Neural cell (in vitro differentiated cells): ENCODE measurements at regions not wholly inside any gene's neighbourhood (a gene's known extent, or its start where the extent isn't known, plus 50 kb on each side); places are given as distances from the start of the nearest gene placed in this dataset.

ENCODE experiments used
- H2AFZ ChIP-seq: fragments of 200-600, 300-800 bp; sonication (generic), shearing (Covaris generic); 2 replicates; pipeline ENCODE4 v1.6.0; 2014; ENCODE audit warnings: low read depth, mild to moderate bottlenecking, antibody characterized with exemption, low read length, moderate library complexity
- H3F3A ChIP-seq: fragments of 200-600 bp; shearing (Covaris generic); 2 replicates; pipeline ENCODE4 v1.6.1; 2016; ENCODE audit warnings: mild to moderate bottlenecking, moderate library complexity, mixed read lengths, antibody characterized with exemption, low read length; ENCODE audit not compliant: insufficient read depth, poor library complexity, severe bottlenecking
- H3K27ac ChIP-seq: fragments of 200-600, 300-800 bp; sonication (generic), shearing (Covaris generic); 2 replicates; pipeline ENCODE4 v1.5.1; 2014; ENCODE audit warnings: mild to moderate bottlenecking, low read length, moderate library complexity
- H3K27me3 ChIP-seq: fragments of 300-800, 200-600 bp; sonication (generic), shearing (Covaris generic); 2 replicates; pipeline ENCODE4 v1.6.0; 2014; ENCODE audit warnings: mild to moderate bottlenecking, low read depth, low read length, moderate library complexity; ENCODE audit not compliant: insufficient read depth
- H3K36me3 ChIP-seq: fragments of 300-800, 200-600 bp; sonication (generic), shearing (Covaris generic); 2 replicates; pipeline ENCODE4 v1.5.1; 2014; ENCODE audit warnings: mild to moderate bottlenecking, antibody characterized with exemption, low read length, moderate library complexity; ENCODE audit not compliant: insufficient read depth
- H3K4me2 ChIP-seq: fragments of 300-800, 200-600 bp; sonication (generic), shearing (Covaris generic); 2 replicates; pipeline ENCODE4 v1.6.0; 2014; ENCODE audit warnings: mild to moderate bottlenecking, low read length
- H3K4me3 ChIP-seq: fragments of 300-800, 200-600 bp; sonication (generic), shearing (Covaris generic); 2 replicates; pipeline ENCODE4 v1.5.1; 2014; ENCODE audit warnings: mild to moderate bottlenecking, low read length, moderate library complexity
- H3K79me2 ChIP-seq: fragments of 200-600 bp; shearing (Covaris generic); replicated peaks from 2 replicates; pipeline ENCODE4 v1.6.0; 2014; ENCODE audit warnings: mild to moderate bottlenecking, low read length, moderate library complexity; ENCODE audit not compliant: insufficient read depth
- H3K9ac ChIP-seq: fragments of 300-800, 200-600 bp; sonication (generic), shearing (Covaris generic); 2 replicates; pipeline ENCODE4 v1.6.1; 2016; ENCODE audit warnings: mild to moderate bottlenecking, low read length, mixed read lengths
- H3K9me2 ChIP-seq: fragments of 200-600 bp; shearing (Covaris generic); 2 replicates; pipeline ENCODE4 v1.6.1; 2016; ENCODE audit warnings: mild to moderate bottlenecking, low read length, mixed read lengths; ENCODE audit not compliant: insufficient read depth
- H3K9me3 ChIP-seq: fragments of 200-600, 300-800 bp; sonication (generic), shearing (Covaris generic); 2 replicates; pipeline ENCODE4 v1.6.1; 2016; ENCODE audit warnings: mild to moderate bottlenecking, mixed run types, low read length, moderate library complexity, mixed read lengths
- H4K20me1 ChIP-seq: fragments of 200-600 bp; shearing (Covaris generic); 2 replicates; pipeline ENCODE4 v1.6.1; 2016; ENCODE audit warnings: mild to moderate bottlenecking, mixed run types; ENCODE audit not compliant: insufficient read depth
- EP300 ChIP-seq: fragments of 450-650 bp; conservative IDR thresholded peaks from 2 replicates; pipeline ENCODE4 v1.6.1; 2014; ENCODE audit warnings: antibody characterized with exemption, mild to moderate bottlenecking, moderate library complexity; ENCODE audit not compliant: poor library complexity, severe bottlenecking
- EZH2 ChIP-seq: fragments of 200-600, 300-800 bp; shearing (Covaris generic), sonication (generic); IDR thresholded peaks from 2 replicates; pipeline ENCODE4 v1.6.1; 2014; ENCODE audit warnings: antibody characterized with exemption, low read length, borderline replicate concordance, mild to moderate bottlenecking; ENCODE audit not compliant: insufficient read depth, poor library complexity, severe bottlenecking
- MXI1 ChIP-seq: fragments of 450-650 bp; conservative IDR thresholded peaks from 2 replicates; pipeline ENCODE4 v1.6.1; 2014; ENCODE audit warnings: antibody characterized with exemption, mild to moderate bottlenecking; ENCODE audit not compliant: poor library complexity, severe bottlenecking
- POLR2AphosphoS5 ChIP-seq: IDR thresholded peaks from 2 replicates; pipeline ENCODE4 v1.6.1; 2012
- RAD21 ChIP-seq: fragments of 450-650 bp; conservative IDR thresholded peaks from 2 replicates; pipeline ENCODE4 v1.6.1; 2014; ENCODE audit warnings: antibody characterized with exemption, mild to moderate bottlenecking, moderate library complexity
- SMC3 ChIP-seq: fragments of 450-650 bp; conservative IDR thresholded peaks from 2 replicates; pipeline ENCODE4 v1.6.1; 2014; ENCODE audit warnings: antibody characterized with exemption, mild to moderate bottlenecking, moderate library complexity; ENCODE audit not compliant: poor library complexity
- TAF1 ChIP-seq: IDR thresholded peaks from 2 replicates; pipeline ENCODE4 v1.6.1; 2012; ENCODE audit warnings: low read depth
- TF ChIP-seq, protein P1 (sequence below): IDR thresholded peaks from 2 replicates; pipeline ENCODE4 v1.6.1; 2012; ENCODE audit warnings: borderline replicate concordance
- TF ChIP-seq, protein P2 (sequence below): fragments of 450-650 bp; IDR thresholded peaks from 2 replicates; pipeline ENCODE4 v1.5.1; 2014; ENCODE audit warnings: antibody characterized with exemption, mild to moderate bottlenecking, moderate library complexity; ENCODE audit not compliant: poor library complexity, severe bottlenecking

DNA sequence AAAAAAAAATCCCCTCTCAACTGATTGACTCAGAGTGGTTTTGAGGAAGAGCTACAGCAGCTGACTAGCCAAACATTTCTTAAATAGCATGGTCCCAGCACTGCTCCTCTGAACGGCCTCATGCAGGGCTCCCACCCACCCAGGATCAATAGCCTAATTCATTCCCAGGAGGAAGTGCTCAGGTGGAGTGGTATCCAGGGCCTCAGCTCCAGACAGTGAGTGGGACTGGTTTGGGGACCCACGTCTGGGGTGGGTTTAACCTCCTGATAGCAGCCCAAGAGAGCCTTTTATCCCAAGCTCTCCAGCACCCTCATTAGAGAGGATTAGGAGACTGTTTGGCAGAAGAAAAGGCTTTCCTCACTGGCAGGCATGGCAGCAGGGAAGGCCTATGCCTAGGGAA lies 68.5 kb upstream of the CDH5 start:
- no peak overlapping the region for H2AFZ ChIP-seq
- H3K4me2 ChIP-seq = no peak overlapping the region
- no peaks in the 10 kb centered on the region for H3K36me3 ChIP-seq
- H3K79me2 ChIP-seq = no peaks in the 10 kb centered on the region
- H3K4me3 ChIP-seq = no peak overlapping the region
- H3K9ac ChIP-seq = no peak overlapping the region
- H3K9me3 ChIP-seq = no peaks in the 10 kb centered on the region
- H3F3A ChIP-seq = no peaks in the 10 kb centered on the region
- TF ChIP-seq RAD21 = no peak
- TF ChIP-seq, protein P1, sequence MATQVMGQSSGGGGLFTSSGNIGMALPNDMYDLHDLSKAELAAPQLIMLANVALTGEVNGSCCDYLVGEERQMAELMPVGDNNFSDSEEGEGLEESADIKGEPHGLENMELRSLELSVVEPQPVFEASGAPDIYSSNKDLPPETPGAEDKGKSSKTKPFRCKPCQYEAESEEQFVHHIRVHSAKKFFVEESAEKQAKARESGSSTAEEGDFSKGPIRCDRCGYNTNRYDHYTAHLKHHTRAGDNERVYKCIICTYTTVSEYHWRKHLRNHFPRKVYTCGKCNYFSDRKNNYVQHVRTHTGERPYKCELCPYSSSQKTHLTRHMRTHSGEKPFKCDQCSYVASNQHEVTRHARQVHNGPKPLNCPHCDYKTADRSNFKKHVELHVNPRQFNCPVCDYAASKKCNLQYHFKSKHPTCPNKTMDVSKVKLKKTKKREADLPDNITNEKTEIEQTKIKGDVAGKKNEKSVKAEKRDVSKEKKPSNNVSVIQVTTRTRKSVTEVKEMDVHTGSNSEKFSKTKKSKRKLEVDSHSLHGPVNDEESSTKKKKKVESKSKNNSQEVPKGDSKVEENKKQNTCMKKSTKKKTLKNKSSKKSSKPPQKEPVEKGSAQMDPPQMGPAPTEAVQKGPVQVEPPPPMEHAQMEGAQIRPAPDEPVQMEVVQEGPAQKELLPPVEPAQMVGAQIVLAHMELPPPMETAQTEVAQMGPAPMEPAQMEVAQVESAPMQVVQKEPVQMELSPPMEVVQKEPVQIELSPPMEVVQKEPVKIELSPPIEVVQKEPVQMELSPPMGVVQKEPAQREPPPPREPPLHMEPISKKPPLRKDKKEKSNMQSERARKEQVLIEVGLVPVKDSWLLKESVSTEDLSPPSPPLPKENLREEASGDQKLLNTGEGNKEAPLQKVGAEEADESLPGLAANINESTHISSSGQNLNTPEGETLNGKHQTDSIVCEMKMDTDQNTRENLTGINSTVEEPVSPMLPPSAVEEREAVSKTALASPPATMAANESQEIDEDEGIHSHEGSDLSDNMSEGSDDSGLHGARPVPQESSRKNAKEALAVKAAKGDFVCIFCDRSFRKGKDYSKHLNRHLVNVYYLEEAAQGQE = no peak
- no peak for TF ChIP-seq SMC3
- no peak for TF ChIP-seq MXI1
- TF ChIP-seq EZH2 = no peak
- no peaks in the 10 kb centered on the region for H4K20me1 ChIP-seq
- no peaks in the 10 kb centered on the region for H3K27me3 ChIP-seq
- no peaks in the 10 kb centered on the region for H3K9me2 ChIP-seq
- H3K27ac ChIP-seq = no peak overlapping the region

DNA sequence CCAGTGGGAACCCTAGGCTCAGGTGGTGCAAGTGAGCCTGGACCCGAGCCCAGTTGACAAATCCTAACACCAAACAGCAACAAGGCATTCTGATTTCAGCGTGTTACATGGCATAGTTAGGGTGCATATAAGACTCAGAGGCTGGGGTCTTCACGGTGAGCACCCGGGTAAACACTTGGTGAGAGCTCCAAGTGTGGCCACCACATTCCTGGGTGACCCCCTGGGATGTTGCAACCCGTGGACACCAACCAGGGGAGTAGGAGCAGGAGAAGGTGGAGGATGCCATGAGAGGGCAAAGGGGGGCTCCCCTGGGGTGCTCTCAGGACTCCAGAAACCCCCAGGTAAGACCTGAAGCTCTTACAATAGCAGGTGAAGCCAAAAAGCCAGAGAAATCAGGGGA lies 69.9 kb upstream of the CDH5 start:
- H3F3A ChIP-seq = no peaks in the 10 kb centered on the region
- H3K4me2 ChIP-seq = no peak overlapping the region
- no peak overlapping the region for H3K4me3 ChIP-seq
- H3K9me3 ChIP-seq = no peaks in the 10 kb centered on the region
- H3K36me3 ChIP-seq = no peaks in the 10 kb centered on the region
- no peak overlapping the region for H2AFZ ChIP-seq
- no peaks in the 10 kb centered on the region for H4K20me1 ChIP-seq
- no peak for TF ChIP-seq EP300
- TF ChIP-seq, protein P2, sequence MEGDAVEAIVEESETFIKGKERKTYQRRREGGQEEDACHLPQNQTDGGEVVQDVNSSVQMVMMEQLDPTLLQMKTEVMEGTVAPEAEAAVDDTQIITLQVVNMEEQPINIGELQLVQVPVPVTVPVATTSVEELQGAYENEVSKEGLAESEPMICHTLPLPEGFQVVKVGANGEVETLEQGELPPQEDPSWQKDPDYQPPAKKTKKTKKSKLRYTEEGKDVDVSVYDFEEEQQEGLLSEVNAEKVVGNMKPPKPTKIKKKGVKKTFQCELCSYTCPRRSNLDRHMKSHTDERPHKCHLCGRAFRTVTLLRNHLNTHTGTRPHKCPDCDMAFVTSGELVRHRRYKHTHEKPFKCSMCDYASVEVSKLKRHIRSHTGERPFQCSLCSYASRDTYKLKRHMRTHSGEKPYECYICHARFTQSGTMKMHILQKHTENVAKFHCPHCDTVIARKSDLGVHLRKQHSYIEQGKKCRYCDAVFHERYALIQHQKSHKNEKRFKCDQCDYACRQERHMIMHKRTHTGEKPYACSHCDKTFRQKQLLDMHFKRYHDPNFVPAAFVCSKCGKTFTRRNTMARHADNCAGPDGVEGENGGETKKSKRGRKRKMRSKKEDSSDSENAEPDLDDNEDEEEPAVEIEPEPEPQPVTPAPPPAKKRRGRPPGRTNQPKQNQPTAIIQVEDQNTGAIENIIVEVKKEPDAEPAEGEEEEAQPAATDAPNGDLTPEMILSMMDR = no peak
- TF ChIP-seq SMC3 = no peak
- no peak for TF ChIP-seq MXI1
- TF ChIP-seq, protein P1 = no peak
- TF ChIP-seq TAF1 = no peak
- no peak for TF ChIP-seq POLR2AphosphoS5
- TF ChIP-seq EZH2 = no peak
- TF ChIP-seq RAD21 = no peak
- no peak overlapping the region for H3K27ac ChIP-seq
- no peaks in the 10 kb centered on the region for H3K27me3 ChIP-seq
- no peaks in the 10 kb centered on the region for H3K9me2 ChIP-seq
- no peak overlapping the region for H3K9ac ChIP-seq
- no peaks in the 10 kb centered on the region for H3K79me2 ChIP-seq
